Endothelial cell of umbilical vein (primary cell): ENCODE measurements at regions not wholly inside any gene's neighbourhood (a gene's known extent, or its start where the extent isn't known, plus 50 kb on each side); places are given as distances from the start of the nearest gene placed in this dataset.

ENCODE experiments used
- BruUV-seq: library from RNA; stranded (reverse); fragments of 400-500 nt; replicated peaks from 2 replicates; lab custom pipeline; 2021; lab: Mats Ljungman, UMichigan
- CTCF ChIA-PET: fragments of 300-600, 350-600 bp; sonication (Branson Sonifier 250); formaldehyde crosslinking; loops from one replicate; lab custom pipeline; 2021; ENCODE audit warnings: antibody characterized with exemption, inconsistent platforms; lab: Charles Lee
- POLR2A ChIA-PET: fragments of 300-600, 350-600 bp; sonication (Branson Sonifier 250); formaldehyde crosslinking; loops from one replicate; lab custom pipeline; 2021; ENCODE audit warnings: antibody characterized with exemption, inconsistent platforms; lab: Charles Lee
- DNase-seq: peaks from one replicate; pipeline ENCODE4 v3.0.0-alpha.2; 2011; ENCODE audit warnings: low read depth, low spot score
- FAIRE-seq: peaks from 2 replicates; lab custom pipeline; 2011; peaks lifted over from hg19 to GRCh38; lab: Jason Lieb, UNC
- H2AFZ ChIP-seq: 2 replicates; pipeline ENCODE4 v1.6.0; 2012; ENCODE audit warnings: low read depth, low read length, control low read depth, inconsistent platforms
- H3K27ac ChIP-seq: 2 replicates; pipeline ENCODE4 v1.5.1; 2011; ENCODE audit warnings: low read depth, mild to moderate bottlenecking, control low read depth, low read length, moderate library complexity; ENCODE audit not compliant: insufficient read depth
- H3K27me3 ChIP-seq, 2 experiments: 2 replicates each; pipeline versions ENCODE4 v1.6.0 to v1.6.1; 2011; ENCODE audit warnings: low read length in 2 of 2, mixed read lengths in 1 of 2; ENCODE audit not compliant: control insufficient read depth in 2 of 2, insufficient read depth in 2 of 2
- H3K36me3 ChIP-seq, 2 experiments: 2 replicates in 1 of 2; 3 replicates in 1 of 2; pipeline ENCODE4 v1.5.1; 2011; ENCODE audit warnings: low read length in 2 of 2, mild to moderate bottlenecking in 1 of 2, moderate library complexity in 1 of 2; ENCODE audit not compliant: control insufficient read depth in 2 of 2, insufficient read depth in 2 of 2; ENCODE audit errors: extremely low read depth in 1 of 2
- H3K4me1 ChIP-seq: 3 replicates; pipeline ENCODE4 v1.5.1; 2011; ENCODE audit warnings: mild to moderate bottlenecking, low read length; ENCODE audit not compliant: control insufficient read depth, insufficient read depth; ENCODE audit errors: extremely low read depth
- H3K4me2 ChIP-seq: 2 replicates; pipeline ENCODE4 v1.6.1; 2011; ENCODE audit warnings: low read length, control low read depth, mixed read lengths; ENCODE audit not compliant: insufficient read depth
- H3K4me3 ChIP-seq, 3 experiments: fragments of 200-600 bp in 1 of 3; sonication (generic), shearing (Covaris generic) in 1 of 3; replicated peaks in 1 of 3; 2 replicates each; pipeline ENCODE4 v1.5.1; 2011 to 2016; ENCODE audit warnings: control low read depth in 3 of 3, low read length in 3 of 3, mild to moderate bottlenecking in 2 of 3, inconsistent platforms in 1 of 3, low read depth in 1 of 3, moderate library complexity in 1 of 3; ENCODE audit not compliant: insufficient read depth in 1 of 3
- H3K79me2 ChIP-seq: 2 replicates; pipeline ENCODE4 v1.6.0; 2012; ENCODE audit warnings: low read length, inconsistent platforms; ENCODE audit not compliant: control insufficient read depth, insufficient read depth
- H3K9ac ChIP-seq: replicated peaks from 2 replicates; pipeline ENCODE3; 2011; ENCODE audit warnings: low read length, control low read depth; ENCODE audit not compliant: insufficient read depth; ENCODE audit errors: extremely low read depth
- H3K9me1 ChIP-seq: replicated peaks from 3 replicates; pipeline ENCODE4 v1.6.0; 2011; ENCODE audit warnings: mild to moderate bottlenecking, low read length; ENCODE audit not compliant: control insufficient read depth, insufficient read depth; ENCODE audit errors: extremely low read depth
- H3K9me3 ChIP-seq: replicated peaks from 2 replicates; pipeline ENCODE4 v1.5.1; 2012; ENCODE audit warnings: low read length, inconsistent platforms; ENCODE audit not compliant: control insufficient read depth, insufficient read depth
- H4K20me1 ChIP-seq: replicated peaks from 2 replicates; pipeline ENCODE3; 2011; ENCODE audit warnings: mild to moderate bottlenecking, low read length; ENCODE audit not compliant: control insufficient read depth, insufficient read depth; ENCODE audit errors: extremely low read depth
- EZH2 ChIP-seq: IDR thresholded peaks from 2 replicates; pipeline ENCODE4 v1.6.1; 2012; ENCODE audit warnings: borderline replicate concordance, low read depth, mild to moderate bottlenecking, moderate library complexity, low read length, inconsistent platforms; ENCODE audit not compliant: severe bottlenecking
- FOS ChIP-seq: IDR thresholded peaks from 2 replicates; pipeline ENCODE4 v1.6.1; 2011; ENCODE audit warnings: mild to moderate bottlenecking, low read length, moderate library complexity, borderline replicate concordance; ENCODE audit not compliant: insufficient read depth
- GATA2 ChIP-seq: IDR thresholded peaks from 2 replicates; pipeline ENCODE4 v1.7.0; 2011; ENCODE audit warnings: low read depth, mild to moderate bottlenecking, moderate library complexity, mixed read lengths, low read length; ENCODE audit not compliant: insufficient read length, insufficient read depth
- JUN ChIP-seq: IDR thresholded peaks from 2 replicates; pipeline ENCODE4 v1.6.1; 2011; ENCODE audit warnings: borderline replicate concordance, low read depth; ENCODE audit not compliant: insufficient read length, insufficient read depth
- MYC ChIP-seq: IDR thresholded peaks from one replicate; pipeline ENCODE4 v1.6.1; 2011; ENCODE audit warnings: mild to moderate bottlenecking, low read depth, low read length
- POLR2A ChIP-seq: IDR thresholded peaks from 2 replicates; pipeline ENCODE4 v1.6.1; 2012; ENCODE audit warnings: low read depth, mild to moderate bottlenecking, control low read depth, low read length
- POLR2AphosphoS5 ChIP-seq: IDR thresholded peaks from 2 replicates; pipeline ENCODE4 v1.6.1; 2012; ENCODE audit warnings: low read depth, mild to moderate bottlenecking, control low read depth, low read length, moderate library complexity; ENCODE audit not compliant: insufficient read depth
- dilution Hi-C: fragments of 300-500 bp; cut with MboI; formaldehyde crosslinking; loops from one replicate; pipeline ENCODE4 v1.15.0; 2019; ENCODE audit warnings: low sequenced_read_pairs; ENCODE audit not compliant: extremely low pct_ligation_motif_present
- intact Hi-C: fragments of 100-400 bp; cut with micrococcal nuclease; formaldehyde crosslinking; loops from one replicate; pipeline ENCODE4 v1.10.0; 2022
- TF ChIP-seq, protein P1 (sequence below), 2 donors: IDR thresholded peaks; 1 replicate in 1 of 2; 2 replicates in 1 of 2; pipeline ENCODE4 v1.5.1; 2011; ENCODE audit warnings: low read length in 2 of 2, mild to moderate bottlenecking in 2 of 2, moderate library complexity in 2 of 2, control low read depth in 1 of 2, inconsistent platforms in 1 of 2, low read depth in 1 of 2; ENCODE audit not compliant: insufficient read depth in 1 of 2; ENCODE audit errors: extremely low read depth in 1 of 2
- TF ChIP-seq, protein P2 (sequence below): IDR thresholded peaks from 2 replicates; pipeline ENCODE4 v1.6.1; 2011; ENCODE audit not compliant: insufficient read depth, insufficient read length

DNA sequence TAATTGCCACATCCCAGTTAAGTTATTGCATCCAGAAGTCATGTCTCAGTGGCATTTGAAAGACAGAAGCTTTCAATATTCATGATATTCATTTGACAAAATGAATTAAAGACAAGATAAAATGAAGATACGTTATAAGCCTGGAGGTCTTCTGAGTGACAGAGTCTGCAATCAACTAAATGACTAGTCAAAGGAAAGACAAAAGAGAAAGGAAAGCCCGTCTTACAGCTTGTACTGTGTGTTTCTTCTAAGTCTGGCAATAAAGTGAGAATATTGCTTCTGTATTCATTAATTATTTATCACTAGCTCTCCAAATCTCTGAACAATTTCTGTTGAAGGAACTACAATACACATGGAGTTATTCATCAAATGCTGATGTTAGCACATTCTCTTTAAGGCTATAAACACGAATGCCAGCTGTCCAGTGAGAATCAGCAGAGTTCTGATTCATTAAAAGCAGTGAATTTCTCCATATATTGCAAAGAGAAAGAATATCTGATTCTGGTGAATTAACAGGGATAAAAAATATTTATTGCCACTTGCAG is 70.7 kb downstream of the ATXN7L3B start:
- Histone ChIP-seq H2AFZ (no peak overlapping the region), H3K9me1 (no peaks in the 10 kb centered on the region), H3K4me3 (no peak overlapping the region), H3K36me3 (no peaks in the 10 kb centered on the region), H3K79me2 (no peaks in the 10 kb centered on the region), H3K27me3 (no peaks in the 10 kb centered on the region), H3K9me3 (no peaks in the 10 kb centered on the region), H3K4me1 (no peaks in the 10 kb centered on the region), H3K9ac (no peak overlapping the region), H3K27ac (no peak overlapping the region), H4K20me1 (no peaks in the 10 kb centered on the region), H3K4me2 (no peak overlapping the region)
- no peak for FAIRE-seq
- dilution Hi-C loops (no loop called here), intact Hi-C loops (no loop called here)
- ChIA-PET POLR2A (no interaction called here), CTCF (no interaction called here)
- DNase-seq, result no peak
- no TSS peak for BruUV-seq
- TF ChIP-seq EZH2 (no peak), POLR2AphosphoS5 (no peak), MYC (no peak), FOS (no peak), POLR2A (no peak), JUN (no peak), GATA2 (no peak)
- TF ChIP-seq, protein P1, sequence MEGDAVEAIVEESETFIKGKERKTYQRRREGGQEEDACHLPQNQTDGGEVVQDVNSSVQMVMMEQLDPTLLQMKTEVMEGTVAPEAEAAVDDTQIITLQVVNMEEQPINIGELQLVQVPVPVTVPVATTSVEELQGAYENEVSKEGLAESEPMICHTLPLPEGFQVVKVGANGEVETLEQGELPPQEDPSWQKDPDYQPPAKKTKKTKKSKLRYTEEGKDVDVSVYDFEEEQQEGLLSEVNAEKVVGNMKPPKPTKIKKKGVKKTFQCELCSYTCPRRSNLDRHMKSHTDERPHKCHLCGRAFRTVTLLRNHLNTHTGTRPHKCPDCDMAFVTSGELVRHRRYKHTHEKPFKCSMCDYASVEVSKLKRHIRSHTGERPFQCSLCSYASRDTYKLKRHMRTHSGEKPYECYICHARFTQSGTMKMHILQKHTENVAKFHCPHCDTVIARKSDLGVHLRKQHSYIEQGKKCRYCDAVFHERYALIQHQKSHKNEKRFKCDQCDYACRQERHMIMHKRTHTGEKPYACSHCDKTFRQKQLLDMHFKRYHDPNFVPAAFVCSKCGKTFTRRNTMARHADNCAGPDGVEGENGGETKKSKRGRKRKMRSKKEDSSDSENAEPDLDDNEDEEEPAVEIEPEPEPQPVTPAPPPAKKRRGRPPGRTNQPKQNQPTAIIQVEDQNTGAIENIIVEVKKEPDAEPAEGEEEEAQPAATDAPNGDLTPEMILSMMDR (IDR thresholded peaks at IDR 0.05; ENCODE audit: extremely low read depth in 1 of 2, insufficient read depth in 1 of 2, low read depth in 1 of 2, low read length in 2 of 2), result no peak
- TF ChIP-seq, protein P2, sequence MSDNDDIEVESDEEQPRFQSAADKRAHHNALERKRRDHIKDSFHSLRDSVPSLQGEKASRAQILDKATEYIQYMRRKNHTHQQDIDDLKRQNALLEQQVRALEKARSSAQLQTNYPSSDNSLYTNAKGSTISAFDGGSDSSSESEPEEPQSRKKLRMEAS, result no peak
